Stimulated activated naive CD4-positive, alpha-beta T cell treated with Interleukin-2 at 50 U/mL for 16 hours (primary cell): ENCODE measurements at regions not wholly inside any gene's neighbourhood (a gene's known extent, or its start where the extent isn't known, plus 50 kb on each side); places are given as distances from the start of the nearest gene placed in this dataset.

Source experiments
- DNase-seq: peaks from one replicate; lab custom pipeline; 2025; lab: John Stamatoyannopoulos, UW

DNA sequence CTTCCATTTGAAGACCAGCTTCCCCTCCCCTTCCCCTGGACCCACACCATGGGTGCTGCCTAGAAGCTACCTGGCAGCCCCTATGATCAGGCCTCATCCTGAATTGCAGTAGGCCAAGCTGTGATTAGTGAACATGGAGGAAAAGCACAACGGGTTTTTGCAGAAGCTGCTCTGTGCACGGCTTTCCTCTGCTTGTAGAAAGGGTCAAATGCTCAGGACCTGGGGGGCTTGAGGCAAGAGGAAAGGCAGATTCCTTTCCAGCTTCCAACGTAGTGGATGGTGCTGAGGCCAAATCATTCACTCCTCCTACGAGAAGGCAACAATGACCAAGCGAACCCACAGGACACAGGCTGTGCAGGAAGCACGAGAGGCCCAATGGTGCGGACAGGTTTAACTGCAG lies 410.3 kb upstream of the SHH start:
- no peak for DNase-seq

DNA sequence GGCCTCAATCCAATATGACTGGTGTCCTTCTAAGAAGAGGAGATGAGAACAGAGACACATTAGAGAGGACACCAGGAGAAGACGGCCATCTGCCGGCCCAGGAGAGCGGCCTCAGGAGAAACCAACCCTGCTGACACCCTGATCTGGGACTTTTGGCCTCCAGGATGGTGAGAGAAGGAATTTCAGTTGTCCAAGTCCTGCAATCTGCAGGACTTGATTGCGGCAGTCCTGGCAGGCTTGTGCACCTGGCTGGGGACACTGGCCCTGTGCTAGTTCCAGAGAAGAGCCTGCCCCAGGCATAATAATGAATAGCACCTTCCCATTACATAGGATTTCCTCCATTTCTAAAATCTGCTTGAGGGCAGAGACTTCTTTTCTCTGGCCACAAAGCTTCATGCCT lies 409.9 kb upstream of the SHH start:
- DNase-seq, result no peak

DNA sequence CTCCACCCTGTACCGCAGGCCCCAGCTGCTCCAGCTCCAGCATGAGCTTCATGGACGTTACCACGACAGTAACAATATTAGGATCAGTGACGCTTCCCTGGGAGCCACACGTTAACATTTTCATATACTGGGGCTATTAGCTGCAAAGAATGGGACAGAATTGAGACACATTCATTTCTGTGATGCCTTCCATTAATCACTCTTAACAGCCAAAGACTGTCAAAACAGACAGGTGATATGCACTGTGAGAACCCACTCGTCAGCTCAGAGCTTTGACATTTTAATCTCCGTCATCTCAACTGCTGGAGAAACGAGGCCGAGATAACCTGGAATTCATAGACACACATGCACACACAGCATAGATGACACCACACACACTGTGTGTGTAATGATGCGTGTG lies 408.4 kb upstream of the SHH start:
- DNase-seq, result no peak

- no peak for DNase-seq
Observed at GRCh38 chr7:156220078-156220605, 407.9 kb upstream of the SHH start.

DNA sequence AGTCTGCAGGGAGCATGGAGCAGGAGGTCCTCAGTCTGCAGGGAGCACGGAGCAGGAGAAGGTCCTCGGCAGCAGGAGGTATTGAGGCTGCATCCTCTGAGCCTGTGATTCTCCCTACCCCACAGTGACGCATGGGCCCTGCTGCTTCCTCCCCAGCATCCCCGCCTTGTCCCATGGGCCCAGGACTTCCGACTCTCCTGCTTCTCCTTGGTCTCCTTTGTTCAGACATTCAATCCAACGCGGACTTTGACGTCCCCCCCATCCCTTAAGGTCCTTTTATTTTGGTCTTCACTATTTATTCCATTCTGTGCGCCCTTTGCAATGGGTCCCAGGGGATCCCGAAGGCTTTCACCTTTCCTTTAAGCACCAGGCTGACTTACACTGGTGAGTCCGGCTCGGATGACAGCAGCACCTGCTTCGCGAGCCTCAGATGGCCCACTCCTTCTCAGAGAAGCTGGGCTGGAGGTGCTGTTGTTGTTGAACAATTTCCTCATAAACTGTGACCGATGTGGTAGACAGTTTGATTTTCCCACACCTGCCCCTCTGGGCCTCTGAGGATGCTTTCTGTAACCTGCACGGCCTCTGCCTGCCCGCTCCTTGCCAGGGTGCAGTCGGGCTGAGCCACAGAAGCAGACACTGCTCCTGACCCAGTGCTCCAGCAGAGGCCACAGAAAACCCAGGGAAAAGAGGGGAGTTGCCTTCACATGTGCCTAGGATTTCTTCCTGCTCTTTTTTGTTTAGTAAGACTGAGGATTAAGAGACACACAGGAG lies 407.2 kb upstream of the SHH start:
- no peak for DNase-seq

GRCh38 chr7:156218544-156219306 lies 406.5 kb upstream of the SHH start:
- no peak for DNase-seq

GRCh38 chr7:156217803-156218202 lies 405.5 kb upstream of the SHH start:
- no peak for DNase-seq

DNA sequence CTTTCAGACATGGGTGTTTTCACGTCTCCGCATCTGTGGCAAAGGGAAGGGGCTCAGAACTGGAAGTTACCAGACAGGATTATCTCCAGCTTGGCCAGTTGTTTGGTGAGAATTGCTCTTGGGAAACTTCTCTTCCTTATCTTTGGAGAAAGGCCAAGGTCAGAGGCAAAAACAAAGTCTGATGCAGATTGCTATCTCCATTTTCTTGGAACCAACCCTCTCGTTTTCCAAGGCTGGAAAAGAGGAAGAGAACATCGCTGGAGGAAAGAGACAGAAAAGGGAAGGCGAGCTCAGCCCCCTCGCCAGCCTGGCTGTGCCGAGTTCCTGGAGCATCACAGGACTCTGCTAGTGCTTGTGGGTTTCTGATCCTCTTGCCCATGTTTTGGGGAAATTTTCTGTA lies 396.8 kb upstream of the SHH start:
- no peak for DNase-seq

GRCh38 chr7:156207306-156207705 lies 395.0 kb upstream of the SHH start:
- no peak for DNase-seq

- DNase-seq, result no peak
Observed at GRCh38 chr7:156206174-156206573, 393.9 kb upstream of the SHH start.

DNA sequence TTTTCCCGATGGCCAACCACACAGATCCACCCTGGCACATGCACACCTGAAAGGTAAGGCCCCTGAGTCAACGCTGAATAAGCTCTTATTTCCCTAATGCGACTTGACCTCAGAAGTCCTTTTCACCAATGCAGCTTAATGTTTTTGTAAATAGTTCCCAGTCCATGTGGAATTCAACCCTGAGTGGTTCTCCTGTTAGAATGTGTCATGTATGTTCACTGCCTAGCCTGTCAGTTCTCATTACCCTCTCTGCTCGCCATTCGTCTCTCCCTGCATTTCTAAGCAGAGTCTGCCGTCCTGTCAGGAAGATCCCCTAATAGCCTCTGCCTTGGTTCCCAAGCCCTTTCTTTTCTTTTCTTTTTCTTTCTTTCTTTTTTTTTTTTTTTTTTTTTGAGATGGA lies 392.6 kb upstream of the SHH start:
- no peak for DNase-seq

GRCh38 chr7:156203923-156204322 lies 391.7 kb upstream of the SHH start:
- DNase-seq, result no peak

DNA sequence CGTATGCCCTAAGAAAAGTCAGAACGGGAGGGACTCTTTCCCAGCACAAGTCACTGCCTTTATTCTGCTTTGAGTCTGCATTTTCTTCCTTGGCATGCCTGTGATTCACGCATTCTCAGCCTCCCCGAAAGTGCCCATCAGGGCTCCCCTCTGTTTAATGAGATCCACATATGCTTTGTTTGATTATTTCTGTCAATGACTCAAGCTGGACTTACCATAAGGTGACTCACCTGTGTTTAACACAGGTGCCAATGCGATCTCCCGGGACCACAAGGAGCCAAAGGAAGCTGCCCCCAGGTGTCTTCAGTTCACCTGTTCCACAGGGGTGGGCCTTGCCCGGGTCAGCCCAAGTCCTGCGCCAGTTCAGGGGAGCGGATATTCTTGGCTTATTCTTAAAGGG lies 386.0 kb upstream of the SHH start:
- DNase-seq, result no peak

- DNase-seq, result no peak
Observed at GRCh38 chr7:156196649-156197048, 384.4 kb upstream of the SHH start.

GRCh38 chr7:156195276-156195675 lies 383.0 kb upstream of the SHH start:
- DNase-seq, result no peak

- no peak for DNase-seq
Observed at GRCh38 chr7:156194813-156195212, 382.6 kb upstream of the SHH start.

DNA sequence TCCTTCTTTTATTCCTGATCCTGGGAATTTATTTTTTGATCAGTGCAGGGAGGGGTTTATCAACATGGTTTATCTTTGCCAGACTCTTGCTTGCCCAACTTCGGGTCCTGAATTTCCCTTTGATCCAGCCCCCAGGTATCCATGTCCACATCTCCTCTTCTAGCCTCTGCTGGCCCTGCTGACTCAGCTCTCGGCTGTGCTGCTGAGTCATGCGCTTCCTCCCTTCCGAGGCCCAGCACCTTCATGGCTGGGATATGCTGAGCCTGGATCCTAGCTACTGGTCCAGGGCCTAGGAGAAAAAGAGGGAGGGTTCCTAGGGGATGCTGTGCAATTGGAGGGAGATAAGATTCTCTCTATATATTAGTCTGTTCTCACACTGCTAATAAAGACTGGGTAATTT lies 380.7 kb upstream of the SHH start:
- DNase-seq, result no peak

GRCh38 chr7:156191090-156191489 lies 378.8 kb upstream of the SHH start:
- DNase-seq, result no peak

GRCh38 chr7:156185076-156185475 lies 372.8 kb upstream of the SHH start:
- no peak for DNase-seq

DNA sequence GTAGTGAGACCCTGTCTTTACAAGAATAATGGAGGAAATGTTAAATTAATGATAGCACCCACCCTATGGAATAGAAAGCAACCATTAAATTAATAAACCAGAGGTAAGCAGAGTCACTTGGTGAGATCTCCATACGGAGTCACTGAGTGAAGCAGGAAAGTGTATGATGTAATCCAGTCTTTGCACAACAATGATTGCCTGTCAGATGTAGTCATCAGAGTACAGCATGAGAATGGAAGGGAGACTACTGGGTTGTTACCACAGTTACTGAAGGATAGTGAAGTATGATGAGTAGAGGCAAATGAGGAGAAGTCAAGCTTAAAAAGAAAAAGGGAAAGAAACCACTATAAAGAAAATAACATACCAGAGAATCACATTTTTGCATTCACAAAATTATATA lies 371.9 kb upstream of the SHH start:
- DNase-seq, result no peak

- no peak for DNase-seq
Observed at GRCh38 chr7:156180451-156181229, 368.4 kb upstream of the SHH start.

GRCh38 chr7:156179872-156180390 lies 367.7 kb upstream of the SHH start:
- DNase-seq, result no peak
